GM23338 (cell line): ENCODE measurements at regions not wholly inside any gene's neighbourhood (a gene's known extent, or its start where the extent isn't known, plus 50 kb on each side); places are given as distances from the start of the nearest gene placed in this dataset.

Experiments
- ATAC-seq: fragments of 200-7000 bp; cut with Tn5 transposase; 3 replicates; pipeline ENCODE4 v1.9.1; 2020
- DNase-seq: peaks from one replicate; pipeline ENCODE4 v3.0.0-alpha.2; 2015; ENCODE audit warnings: low spot score
- H2AFZ ChIP-seq: fragments of 200-600 bp; sonication (generic); 2 replicates; pipeline ENCODE4 v1.8.0; 2016; ENCODE audit warnings: antibody characterized with exemption, mild to moderate bottlenecking, moderate library complexity
- H3F3A ChIP-seq: fragments of 200-600 bp; sonication (generic); replicated peaks from 2 replicates; pipeline ENCODE4 v1.8.0; 2017; ENCODE audit warnings: antibody characterized with exemption, mixed run types, low read depth
- H3K27ac ChIP-seq: fragments of 200-600 bp; sonication (generic); 2 replicates; pipeline ENCODE4 v1.6.1; 2016; ENCODE audit warnings: low read depth
- H3K27me3 ChIP-seq: fragments of 200-600 bp; sonication (generic); 2 replicates; pipeline ENCODE4 v1.8.0; 2016; ENCODE audit warnings: mild to moderate bottlenecking, mixed run types, moderate library complexity; ENCODE audit not compliant: insufficient read depth
- H3K36me3 ChIP-seq: fragments of 200-600 bp; sonication (generic); 2 replicates; pipeline ENCODE4 v1.8.0; 2016; ENCODE audit warnings: mild to moderate bottlenecking; ENCODE audit not compliant: insufficient read depth
- H3K4me1 ChIP-seq: fragments of 200-600 bp; sonication (generic); 2 replicates; pipeline ENCODE4 v1.8.0; 2016; ENCODE audit warnings: mild to moderate bottlenecking, moderate library complexity; ENCODE audit not compliant: insufficient read depth
- H3K4me2 ChIP-seq: fragments of 200-600 bp; sonication (generic); 2 replicates; pipeline ENCODE4 v1.7.1; 2017; ENCODE audit warnings: mixed run types
- H3K4me3 ChIP-seq: fragments of 200-600 bp; sonication (generic); 2 replicates; pipeline ENCODE4 v1.6.1; 2016; ENCODE audit warnings: mixed run types
- H3K79me2 ChIP-seq: fragments of 200-600 bp; sonication (generic); replicated peaks from 2 replicates; pipeline ENCODE4 v1.8.0; 2017; ENCODE audit warnings: mild to moderate bottlenecking; ENCODE audit not compliant: insufficient read depth
- H3K9me2 ChIP-seq: fragments of 200-600 bp; sonication (generic); 2 replicates; pipeline ENCODE4 v1.8.0; 2017; ENCODE audit not compliant: insufficient read depth
- H4K20me1 ChIP-seq: fragments of 200-600 bp; sonication (generic); replicated peaks from 2 replicates; pipeline ENCODE4 v1.8.0; 2017; ENCODE audit warnings: mild to moderate bottlenecking; ENCODE audit not compliant: insufficient read depth
- H3K27ac Mint-ChIP-seq: 2 replicates; pipeline ENCODE4 v1.8.0; 2020; ENCODE audit warnings: inconsistent platforms, mild to moderate bottlenecking, moderate library complexity, mixed read lengths
- H3K27me3 Mint-ChIP-seq: 3 replicates; pipeline ENCODE4 v1.8.0; 2022; ENCODE audit warnings: low read depth, mild to moderate bottlenecking, moderate library complexity, mixed read lengths, inconsistent platforms; ENCODE audit not compliant: insufficient read depth, poor library complexity
- H3K36me3 Mint-ChIP-seq: 3 replicates; pipeline ENCODE4 v1.8.0; 2021; ENCODE audit warnings: low read depth, mild to moderate bottlenecking, inconsistent platforms, moderate library complexity, mixed read lengths
- H3K4me1 Mint-ChIP-seq: 3 replicates; pipeline ENCODE4 v1.8.0; 2020; ENCODE audit warnings: mild to moderate bottlenecking, inconsistent platforms, mixed read lengths
- H3K4me3 Mint-ChIP-seq: 3 replicates; pipeline ENCODE4 v1.8.0; 2021; ENCODE audit warnings: moderate library complexity, mild to moderate bottlenecking, inconsistent platforms, mixed read lengths
- H3K9me3 Mint-ChIP-seq: 3 replicates; pipeline ENCODE4 v1.8.0; 2020; ENCODE audit warnings: moderate library complexity, mild to moderate bottlenecking, inconsistent platforms, mixed read lengths
- EZH2 ChIP-seq: fragments of 200-600 bp; sonication (generic); IDR thresholded peaks from one replicate; pipeline ENCODE4 v1.8.0; 2017; ENCODE audit warnings: antibody characterized with exemption, mild to moderate bottlenecking, low read depth; ENCODE audit not compliant: unreplicated experiment
- JUNB ChIP-seq: IDR thresholded peaks from one replicate; pipeline ENCODE4 v1.6.1; 2016; ENCODE audit warnings: antibody characterized with exemption; ENCODE audit not compliant: unreplicated experiment
- NANOG ChIP-seq: IDR thresholded peaks from 2 replicates; pipeline ENCODE4 v1.6.1; 2016; ENCODE audit warnings: antibody characterized with exemption, borderline replicate concordance
- POLR2AphosphoS5 ChIP-seq: IDR thresholded peaks from 2 replicates; pipeline ENCODE4 v1.6.1; 2016; ENCODE audit warnings: antibody characterized with exemption, low read depth
- STAT1 ChIP-seq: IDR thresholded peaks from one replicate; pipeline ENCODE4 v1.6.1; 2016; ENCODE audit warnings: antibody characterized with exemption; ENCODE audit not compliant: unreplicated experiment
- ZNF114 ChIP-seq: fragments of 250-450 bp; sonication (Bioruptor Pico); IDR thresholded peaks from 2 replicates; pipeline ENCODE4 v1.5.0; 2020; ENCODE audit warnings: mild to moderate bottlenecking, moderate library complexity
- ZNF331 ChIP-seq: fragments of 250-450 bp; sonication (Bioruptor Pico); IDR thresholded peaks from 2 replicates; pipeline ENCODE4 v1.5.0; 2020; ENCODE audit warnings: low read depth, mild to moderate bottlenecking, moderate library complexity
- TF ChIP-seq, protein P1 (sequence below): IDR thresholded peaks from 2 replicates; pipeline ENCODE4 v1.6.1; 2016; ENCODE audit warnings: antibody characterized with exemption
- TF ChIP-seq, protein P2 (sequence below): IDR thresholded peaks from one replicate; pipeline ENCODE4 v1.6.1; 2018; ENCODE audit warnings: antibody characterized with exemption; ENCODE audit not compliant: unreplicated experiment
- TF ChIP-seq, protein P3 (sequence below), 2 experiments: fragments of 200-600 bp in 1 of 2; sonication (generic) in 1 of 2; conservative IDR thresholded peaks; 2 replicates each; pipeline versions ENCODE4 v1.5.1 to v1.6.1; 2016 to 2017; ENCODE audit warnings: antibody characterized with exemption in 2 of 2, low read depth in 2 of 2, mild to moderate bottlenecking in 2 of 2, moderate library complexity in 1 of 2
- TF ChIP-seq, protein P4 (sequence below): fragments of 250-450 bp; sonication (Bioruptor Pico); IDR thresholded peaks from 2 replicates; pipeline ENCODE4 v1.5.0; 2020; ENCODE audit warnings: mild to moderate bottlenecking, moderate library complexity

DNA sequence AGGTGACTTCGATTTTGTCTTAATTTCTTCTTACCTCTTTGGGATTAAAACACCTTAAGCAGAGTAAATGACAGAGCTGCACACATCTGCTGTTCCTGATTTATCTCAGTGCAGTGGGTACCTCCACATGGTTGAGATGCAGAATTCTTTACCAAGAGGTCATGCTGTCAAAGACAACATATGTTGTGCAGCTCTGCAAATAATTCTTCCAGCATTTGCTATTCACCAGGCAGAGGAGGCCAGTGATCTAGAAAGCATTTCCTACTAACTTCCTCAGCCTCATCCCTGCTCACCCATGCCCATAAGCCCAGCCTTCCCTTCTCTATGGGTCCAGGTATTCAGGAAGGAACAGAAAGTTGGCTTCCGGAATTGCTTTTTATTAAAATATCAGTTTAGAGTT lies 109.3 kb downstream of the THBS2 start:
- no peak for ATAC-seq
- no peak overlapping the region for H3K4me3 Mint-ChIP-seq
- H3K27ac Mint-ChIP-seq, result no peak overlapping the region

More for the DNA sequence above, 109.3 kb downstream of the THBS2 start:
- DNase-seq, result no peak
- Histone ChIP-seq H3F3A (no peaks in the 10 kb centered on the region), H3K79me2 (no peaks in the 10 kb centered on the region), H3K4me2 (no peak overlapping the region), H3K4me1 (no peaks in the 10 kb centered on the region), H2AFZ (no peak overlapping the region), H4K20me1 (no peaks in the 10 kb centered on the region), H3K9me2 (0 out of 2 replicates have a peak, but pooled peaks cover 4% of the 10 kb centered on the region), H3K36me3 (no peaks in the 10 kb centered on the region), H3K27ac (no peak overlapping the region), H3K27me3 (no peaks in the 10 kb centered on the region), H3K4me3 (no peak overlapping the region)
- peaks cover 4% of the 10 kb centered on the region for H3K27me3 Mint-ChIP-seq
- peaks cover 5% of the 10 kb centered on the region; the same call in 2 of the 3 replicates for H3K36me3 Mint-ChIP-seq
- no peaks in the 10 kb centered on the region for H3K4me1 Mint-ChIP-seq
- peaks cover 20% of the 10 kb centered on the region for H3K9me3 Mint-ChIP-seq
- TF ChIP-seq, protein P1, sequence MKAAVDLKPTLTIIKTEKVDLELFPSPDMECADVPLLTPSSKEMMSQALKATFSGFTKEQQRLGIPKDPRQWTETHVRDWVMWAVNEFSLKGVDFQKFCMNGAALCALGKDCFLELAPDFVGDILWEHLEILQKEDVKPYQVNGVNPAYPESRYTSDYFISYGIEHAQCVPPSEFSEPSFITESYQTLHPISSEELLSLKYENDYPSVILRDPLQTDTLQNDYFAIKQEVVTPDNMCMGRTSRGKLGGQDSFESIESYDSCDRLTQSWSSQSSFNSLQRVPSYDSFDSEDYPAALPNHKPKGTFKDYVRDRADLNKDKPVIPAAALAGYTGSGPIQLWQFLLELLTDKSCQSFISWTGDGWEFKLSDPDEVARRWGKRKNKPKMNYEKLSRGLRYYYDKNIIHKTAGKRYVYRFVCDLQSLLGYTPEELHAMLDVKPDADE, result no peak
- TF ChIP-seq, protein P2, sequence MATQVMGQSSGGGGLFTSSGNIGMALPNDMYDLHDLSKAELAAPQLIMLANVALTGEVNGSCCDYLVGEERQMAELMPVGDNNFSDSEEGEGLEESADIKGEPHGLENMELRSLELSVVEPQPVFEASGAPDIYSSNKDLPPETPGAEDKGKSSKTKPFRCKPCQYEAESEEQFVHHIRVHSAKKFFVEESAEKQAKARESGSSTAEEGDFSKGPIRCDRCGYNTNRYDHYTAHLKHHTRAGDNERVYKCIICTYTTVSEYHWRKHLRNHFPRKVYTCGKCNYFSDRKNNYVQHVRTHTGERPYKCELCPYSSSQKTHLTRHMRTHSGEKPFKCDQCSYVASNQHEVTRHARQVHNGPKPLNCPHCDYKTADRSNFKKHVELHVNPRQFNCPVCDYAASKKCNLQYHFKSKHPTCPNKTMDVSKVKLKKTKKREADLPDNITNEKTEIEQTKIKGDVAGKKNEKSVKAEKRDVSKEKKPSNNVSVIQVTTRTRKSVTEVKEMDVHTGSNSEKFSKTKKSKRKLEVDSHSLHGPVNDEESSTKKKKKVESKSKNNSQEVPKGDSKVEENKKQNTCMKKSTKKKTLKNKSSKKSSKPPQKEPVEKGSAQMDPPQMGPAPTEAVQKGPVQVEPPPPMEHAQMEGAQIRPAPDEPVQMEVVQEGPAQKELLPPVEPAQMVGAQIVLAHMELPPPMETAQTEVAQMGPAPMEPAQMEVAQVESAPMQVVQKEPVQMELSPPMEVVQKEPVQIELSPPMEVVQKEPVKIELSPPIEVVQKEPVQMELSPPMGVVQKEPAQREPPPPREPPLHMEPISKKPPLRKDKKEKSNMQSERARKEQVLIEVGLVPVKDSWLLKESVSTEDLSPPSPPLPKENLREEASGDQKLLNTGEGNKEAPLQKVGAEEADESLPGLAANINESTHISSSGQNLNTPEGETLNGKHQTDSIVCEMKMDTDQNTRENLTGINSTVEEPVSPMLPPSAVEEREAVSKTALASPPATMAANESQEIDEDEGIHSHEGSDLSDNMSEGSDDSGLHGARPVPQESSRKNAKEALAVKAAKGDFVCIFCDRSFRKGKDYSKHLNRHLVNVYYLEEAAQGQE, result no peak
- TF ChIP-seq, protein P3, sequence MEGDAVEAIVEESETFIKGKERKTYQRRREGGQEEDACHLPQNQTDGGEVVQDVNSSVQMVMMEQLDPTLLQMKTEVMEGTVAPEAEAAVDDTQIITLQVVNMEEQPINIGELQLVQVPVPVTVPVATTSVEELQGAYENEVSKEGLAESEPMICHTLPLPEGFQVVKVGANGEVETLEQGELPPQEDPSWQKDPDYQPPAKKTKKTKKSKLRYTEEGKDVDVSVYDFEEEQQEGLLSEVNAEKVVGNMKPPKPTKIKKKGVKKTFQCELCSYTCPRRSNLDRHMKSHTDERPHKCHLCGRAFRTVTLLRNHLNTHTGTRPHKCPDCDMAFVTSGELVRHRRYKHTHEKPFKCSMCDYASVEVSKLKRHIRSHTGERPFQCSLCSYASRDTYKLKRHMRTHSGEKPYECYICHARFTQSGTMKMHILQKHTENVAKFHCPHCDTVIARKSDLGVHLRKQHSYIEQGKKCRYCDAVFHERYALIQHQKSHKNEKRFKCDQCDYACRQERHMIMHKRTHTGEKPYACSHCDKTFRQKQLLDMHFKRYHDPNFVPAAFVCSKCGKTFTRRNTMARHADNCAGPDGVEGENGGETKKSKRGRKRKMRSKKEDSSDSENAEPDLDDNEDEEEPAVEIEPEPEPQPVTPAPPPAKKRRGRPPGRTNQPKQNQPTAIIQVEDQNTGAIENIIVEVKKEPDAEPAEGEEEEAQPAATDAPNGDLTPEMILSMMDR (conservative IDR thresholded peaks at IDR 0.05; ENCODE audit: low read depth in 2 of 2), result no peak
- TF ChIP-seq STAT1 (no peak), ZNF331 (CRISPR knock-in tag) (no peak), ZNF114 (CRISPR knock-in tag) (no peak), EZH2 (no peak), POLR2AphosphoS5 (no peak), JUNB (no peak), NANOG (no peak)
- TF ChIP-seq, protein P4, sequence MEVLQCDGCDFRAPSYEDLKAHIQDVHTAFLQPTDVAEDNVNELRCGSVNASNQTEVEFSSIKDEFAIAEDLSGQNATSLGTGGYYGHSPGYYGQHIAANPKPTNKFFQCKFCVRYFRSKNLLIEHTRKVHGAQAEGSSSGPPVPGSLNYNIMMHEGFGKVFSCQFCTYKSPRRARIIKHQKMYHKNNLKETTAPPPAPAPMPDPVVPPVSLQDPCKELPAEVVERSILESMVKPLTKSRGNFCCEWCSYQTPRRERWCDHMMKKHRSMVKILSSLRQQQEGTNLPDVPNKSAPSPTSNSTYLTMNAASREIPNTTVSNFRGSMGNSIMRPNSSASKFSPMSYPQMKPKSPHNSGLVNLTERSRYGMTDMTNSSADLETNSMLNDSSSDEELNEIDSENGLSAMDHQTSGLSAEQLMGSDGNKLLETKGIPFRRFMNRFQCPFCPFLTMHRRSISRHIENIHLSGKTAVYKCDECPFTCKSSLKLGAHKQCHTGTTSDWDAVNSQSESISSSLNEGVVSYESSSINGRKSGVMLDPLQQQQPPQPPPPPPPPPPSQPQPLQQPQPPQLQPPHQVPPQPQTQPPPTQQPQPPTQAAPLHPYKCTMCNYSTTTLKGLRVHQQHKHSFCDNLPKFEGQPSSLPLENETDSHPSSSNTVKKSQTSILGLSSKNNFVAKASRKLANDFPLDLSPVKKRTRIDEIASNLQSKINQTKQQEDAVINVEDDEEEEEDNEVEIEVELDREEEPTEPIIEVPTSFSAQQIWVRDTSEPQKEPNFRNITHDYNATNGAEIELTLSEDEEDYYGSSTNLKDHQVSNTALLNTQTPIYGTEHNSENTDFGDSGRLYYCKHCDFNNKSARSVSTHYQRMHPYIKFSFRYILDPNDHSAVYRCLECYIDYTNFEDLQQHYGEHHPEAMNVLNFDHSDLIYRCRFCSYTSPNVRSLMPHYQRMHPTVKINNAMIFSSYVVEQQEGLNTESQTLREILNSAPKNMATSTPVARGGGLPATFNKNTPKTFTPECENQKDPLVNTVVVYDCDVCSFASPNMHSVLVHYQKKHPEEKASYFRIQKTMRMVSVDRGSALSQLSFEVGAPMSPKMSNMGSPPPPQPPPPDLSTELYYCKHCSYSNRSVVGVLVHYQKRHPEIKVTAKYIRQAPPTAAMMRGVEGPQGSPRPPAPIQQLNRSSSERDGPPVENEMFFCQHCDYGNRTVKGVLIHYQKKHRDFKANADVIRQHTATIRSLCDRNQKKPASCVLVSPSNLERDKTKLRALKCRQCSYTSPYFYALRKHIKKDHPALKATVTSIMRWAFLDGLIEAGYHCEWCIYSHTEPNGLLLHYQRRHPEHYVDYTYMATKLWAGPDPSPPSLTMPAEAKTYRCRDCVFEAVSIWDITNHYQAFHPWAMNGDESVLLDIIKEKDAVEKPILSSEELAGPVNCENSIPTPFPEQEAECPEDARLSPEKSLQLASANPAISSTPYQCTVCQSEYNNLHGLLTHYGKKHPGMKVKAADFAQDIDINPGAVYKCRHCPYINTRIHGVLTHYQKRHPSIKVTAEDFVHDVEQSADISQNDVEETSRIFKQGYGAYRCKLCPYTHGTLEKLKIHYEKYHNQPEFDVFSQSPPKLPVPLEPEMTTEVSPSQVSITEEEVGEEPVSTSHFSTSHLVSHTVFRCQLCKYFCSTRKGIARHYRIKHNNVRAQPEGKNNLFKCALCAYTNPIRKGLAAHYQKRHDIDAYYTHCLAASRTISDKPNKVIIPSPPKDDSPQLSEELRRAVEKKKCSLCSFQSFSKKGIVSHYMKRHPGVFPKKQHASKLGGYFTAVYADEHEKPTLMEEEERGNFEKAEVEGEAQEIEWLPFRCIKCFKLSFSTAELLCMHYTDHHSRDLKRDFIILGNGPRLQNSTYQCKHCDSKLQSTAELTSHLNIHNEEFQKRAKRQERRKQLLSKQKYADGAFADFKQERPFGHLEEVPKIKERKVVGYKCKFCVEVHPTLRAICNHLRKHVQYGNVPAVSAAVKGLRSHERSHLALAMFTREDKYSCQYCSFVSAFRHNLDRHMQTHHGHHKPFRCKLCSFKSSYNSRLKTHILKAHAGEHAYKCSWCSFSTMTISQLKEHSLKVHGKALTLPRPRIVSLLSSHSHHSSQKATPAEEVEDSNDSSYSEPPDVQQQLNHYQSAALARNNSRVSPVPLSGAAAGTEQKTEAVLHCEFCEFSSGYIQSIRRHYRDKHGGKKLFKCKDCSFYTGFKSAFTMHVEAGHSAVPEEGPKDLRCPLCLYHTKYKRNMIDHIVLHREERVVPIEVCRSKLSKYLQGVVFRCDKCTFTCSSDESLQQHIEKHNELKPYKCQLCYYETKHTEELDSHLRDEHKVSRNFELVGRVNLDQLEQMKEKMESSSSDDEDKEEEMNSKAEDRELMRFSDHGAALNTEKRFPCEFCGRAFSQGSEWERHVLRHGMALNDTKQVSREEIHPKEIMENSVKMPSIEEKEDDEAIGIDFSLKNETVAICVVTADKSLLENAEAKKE (CRISPR knock-in tag), result no peak
